AG09319 (cell line): ENCODE measurements at regions not wholly inside any gene's neighbourhood (a gene's known extent, or its start where the extent isn't known, plus 50 kb on each side); places are given as distances from the start of the nearest gene placed in this dataset.
A peak's percentile ranks its signal among the peaks of the same experiment; 100 is the strongest.

Experiments used
- DNase-seq: peaks from one replicate; pipeline ENCODE4 v3.0.0-alpha.2; 2010; ENCODE audit warnings: low read depth; ENCODE audit errors: extremely low read depth
- TF ChIP-seq, protein P1 (sequence below): IDR thresholded peaks from 2 replicates; pipeline ENCODE4 v1.5.1; 2011; ENCODE audit warnings: low read depth, mild to moderate bottlenecking, inconsistent platforms, low read length, moderate library complexity

DNA sequence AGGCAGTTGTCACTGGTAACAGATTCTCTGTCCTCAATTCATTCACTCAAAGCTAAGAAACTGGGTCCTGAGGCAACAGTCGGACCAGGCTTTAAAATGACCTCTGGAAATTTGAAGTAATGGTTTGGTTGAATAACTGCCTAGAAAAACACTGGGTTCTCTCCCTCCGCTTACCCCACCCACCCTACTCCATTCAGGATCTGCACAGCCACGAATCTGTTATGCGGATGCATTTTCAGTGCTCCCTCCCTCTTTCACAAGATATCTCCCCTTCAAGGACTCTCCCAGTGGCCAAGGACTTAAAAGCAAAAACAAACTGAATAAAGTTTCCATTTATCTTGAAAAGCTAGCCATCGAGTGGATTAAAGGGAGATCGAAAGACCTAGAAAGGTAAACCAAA lies 260.2 kb upstream of the ANKRD55 start:
- no peak for DNase-seq
- TF ChIP-seq, protein P1, sequence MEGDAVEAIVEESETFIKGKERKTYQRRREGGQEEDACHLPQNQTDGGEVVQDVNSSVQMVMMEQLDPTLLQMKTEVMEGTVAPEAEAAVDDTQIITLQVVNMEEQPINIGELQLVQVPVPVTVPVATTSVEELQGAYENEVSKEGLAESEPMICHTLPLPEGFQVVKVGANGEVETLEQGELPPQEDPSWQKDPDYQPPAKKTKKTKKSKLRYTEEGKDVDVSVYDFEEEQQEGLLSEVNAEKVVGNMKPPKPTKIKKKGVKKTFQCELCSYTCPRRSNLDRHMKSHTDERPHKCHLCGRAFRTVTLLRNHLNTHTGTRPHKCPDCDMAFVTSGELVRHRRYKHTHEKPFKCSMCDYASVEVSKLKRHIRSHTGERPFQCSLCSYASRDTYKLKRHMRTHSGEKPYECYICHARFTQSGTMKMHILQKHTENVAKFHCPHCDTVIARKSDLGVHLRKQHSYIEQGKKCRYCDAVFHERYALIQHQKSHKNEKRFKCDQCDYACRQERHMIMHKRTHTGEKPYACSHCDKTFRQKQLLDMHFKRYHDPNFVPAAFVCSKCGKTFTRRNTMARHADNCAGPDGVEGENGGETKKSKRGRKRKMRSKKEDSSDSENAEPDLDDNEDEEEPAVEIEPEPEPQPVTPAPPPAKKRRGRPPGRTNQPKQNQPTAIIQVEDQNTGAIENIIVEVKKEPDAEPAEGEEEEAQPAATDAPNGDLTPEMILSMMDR: no peak

- TF ChIP-seq, protein P1: no peak
These were observed 259.7 kb upstream of the ANKRD55 start for GRCh38 chr5:56492812-56493211.

DNA sequence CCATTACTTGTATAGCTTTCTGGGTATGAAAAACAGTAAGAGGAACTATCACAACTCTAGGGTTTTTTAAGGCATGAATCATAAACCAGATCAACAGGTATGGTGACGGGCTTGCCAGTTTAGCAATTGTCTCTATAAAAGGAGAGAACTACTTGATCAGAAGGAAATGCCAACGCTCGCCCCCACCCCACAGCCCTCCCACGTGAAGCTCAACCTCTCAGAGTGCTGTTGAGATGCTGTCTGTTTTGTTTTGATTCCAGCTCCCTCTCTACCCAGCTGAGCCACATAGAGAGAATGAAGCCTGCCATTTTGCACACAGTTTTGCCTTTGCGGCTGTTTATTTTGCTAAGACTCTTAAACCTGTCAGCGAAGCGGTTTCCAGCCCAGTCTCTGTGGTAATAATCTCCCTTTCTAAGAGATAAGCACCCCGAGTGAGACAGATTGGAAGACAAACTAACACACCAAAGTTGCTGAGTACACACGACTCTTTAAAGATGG lies 257.9 kb upstream of the ANKRD55 start:
- DNase-seq: no peak
- TF ChIP-seq, protein P1: no peak

More at GRCh38 chr5:56492812-56493211, 259.7 kb upstream of the ANKRD55 start:
- no peak for DNase-seq

DNA sequence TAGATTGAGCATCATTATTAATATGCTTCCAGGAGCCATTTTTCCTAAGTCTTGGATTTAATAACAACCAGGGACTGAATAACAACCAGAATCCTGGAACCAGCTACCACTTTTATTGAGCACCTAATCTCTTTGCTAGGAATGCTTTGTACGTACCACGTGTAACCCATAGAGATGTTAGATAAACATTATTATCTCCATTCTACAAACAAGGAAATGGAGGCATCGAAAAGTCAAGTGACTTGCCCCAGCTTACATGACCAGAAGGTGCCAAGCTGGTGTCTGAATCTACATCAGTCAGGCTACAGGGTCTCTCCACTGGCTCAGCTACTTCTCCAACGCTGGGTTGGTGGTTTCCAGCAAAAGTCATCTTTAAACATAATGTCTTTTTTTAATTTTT lies 256.1 kb upstream of the ANKRD55 start:
- no peak for DNase-seq
- TF ChIP-seq, protein P1: no peak

DNA sequence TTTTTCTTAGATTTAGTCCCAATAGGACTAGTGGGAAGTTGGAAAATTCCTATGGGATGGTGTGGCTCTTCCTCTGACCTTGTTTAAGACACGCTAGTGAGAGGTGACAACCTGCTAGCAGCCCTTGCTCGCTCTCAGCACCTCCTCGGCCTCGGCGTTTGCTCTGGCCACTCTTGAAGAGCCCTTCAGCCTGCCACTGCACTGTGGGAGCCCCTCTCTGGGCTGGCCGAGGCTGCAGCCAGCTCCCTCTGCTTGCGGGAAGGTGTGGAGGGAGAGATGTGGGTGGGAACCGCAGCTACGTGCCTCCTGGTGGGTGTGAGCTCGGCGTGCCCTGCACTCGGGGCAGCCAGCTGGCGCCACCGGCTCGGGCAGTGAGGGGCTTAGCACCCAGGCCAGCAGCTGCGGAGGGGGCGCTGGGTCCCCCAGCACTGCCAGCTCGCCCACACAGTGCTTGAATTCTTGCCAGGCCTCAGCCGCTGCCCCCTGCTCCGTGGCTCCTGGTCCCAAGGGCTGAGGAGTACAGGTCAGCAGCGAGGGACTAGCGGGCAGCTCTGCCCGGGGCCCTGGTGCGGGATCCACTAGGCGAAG lies 254.5 kb upstream of the ANKRD55 start:
- TF ChIP-seq, protein P1: no peak

DNA sequence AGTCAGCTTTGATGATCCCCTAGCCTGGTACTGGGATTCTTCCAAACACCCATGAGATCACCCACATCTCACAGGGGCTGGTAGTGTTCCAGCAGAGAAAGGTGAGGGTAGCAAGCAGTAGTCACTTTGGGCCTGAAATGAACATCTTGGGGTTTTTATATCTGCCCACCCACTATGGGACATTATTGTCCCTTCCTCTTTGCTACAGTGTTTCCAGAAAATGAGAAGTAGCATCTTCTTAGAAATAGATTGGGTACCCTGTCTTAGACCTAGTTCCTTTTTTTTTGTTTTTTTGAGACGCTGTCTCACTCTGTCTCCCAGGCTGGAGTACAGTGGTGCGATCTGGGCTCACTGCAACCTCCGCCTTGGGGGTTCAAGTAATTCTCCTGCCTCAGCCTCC lies 249.2 kb upstream of the ANKRD55 start:
- DNase-seq: no peak
- TF ChIP-seq, protein P1: no peak

More for the DNA sequence above, 254.5 kb upstream of the ANKRD55 start:
- no peak for DNase-seq

- DNase-seq: no peak
- TF ChIP-seq, protein P1: peak; percentile 36
These were observed 248.6 kb upstream of the ANKRD55 start for GRCh38 chr5:56481428-56482357.
